Mesothelial cell of epicardium (in vitro differentiated cells): ENCODE measurements at regions not wholly inside any gene's neighbourhood (a gene's known extent, or its start where the extent isn't known, plus 50 kb on each side); places are given as distances from the start of the nearest gene placed in this dataset.

ENCODE experiments used
- DNase-seq, 2 experiments: peaks; one replicate each; pipeline ENCODE4 v3.0.0; 2021; ENCODE audit warnings: low spot score in 2 of 2; ENCODE audit not compliant: unreplicated experiment in 2 of 2
- H3K27ac Mint-ChIP-seq: 2 replicates; pipeline ENCODE4 v1.8.0; 2021; ENCODE audit warnings: mixed read lengths
- H3K27me3 Mint-ChIP-seq: 2 replicates; pipeline ENCODE4 v1.8.0; 2021; ENCODE audit warnings: low read depth, mixed read lengths
- H3K36me3 Mint-ChIP-seq: 2 replicates; pipeline ENCODE4 v1.8.0; 2021; ENCODE audit warnings: mixed read lengths
- H3K4me1 Mint-ChIP-seq: 2 replicates; pipeline ENCODE4 v1.8.0; 2021; ENCODE audit warnings: mixed read lengths
- H3K4me3 Mint-ChIP-seq: 2 replicates; pipeline ENCODE4 v1.8.0; 2021; ENCODE audit warnings: mild to moderate bottlenecking, moderate library complexity, mixed read lengths
- H3K9me3 Mint-ChIP-seq: 2 replicates; pipeline ENCODE4 v1.8.0; 2021; ENCODE audit warnings: mixed read lengths
- CTCF ChIP-seq: fragments of 200-600 bp; sonication (generic); IDR thresholded peaks from one replicate; pipeline ENCODE4 v1.5.0; 2021; ENCODE audit warnings: antibody characterized with exemption; ENCODE audit not compliant: unreplicated experiment

- H3K27me3 Mint-ChIP-seq: no peaks in the 10 kb centered on the region
- no peak overlapping the region for H3K4me3 Mint-ChIP-seq
- peak overlapping the region; percentile 37 for H3K27ac Mint-ChIP-seq
- TF ChIP-seq CTCF: no peak
- H3K9me3 Mint-ChIP-seq: peaks cover 22% of the 10 kb centered on the region
- no peaks in the 10 kb centered on the region for H3K36me3 Mint-ChIP-seq
- DNase-seq: no peak
- peaks cover 47% of the 10 kb centered on the region for H3K4me1 Mint-ChIP-seq
Observed at GRCh38 chrX:45775468-45775867, 574.8 kb upstream of the DIPK2B start.

- peaks cover 51% of the 10 kb centered on the region for H3K4me1 Mint-ChIP-seq
- peak overlapping the region; percentile 81 for H3K27ac Mint-ChIP-seq
- no peaks in the 10 kb centered on the region for H3K27me3 Mint-ChIP-seq
- H3K9me3 Mint-ChIP-seq: peaks cover 18% of the 10 kb centered on the region
- no peaks in the 10 kb centered on the region for H3K36me3 Mint-ChIP-seq
- no peak for DNase-seq
- no peak for TF ChIP-seq CTCF
- H3K4me3 Mint-ChIP-seq: no peak overlapping the region
Observed at GRCh38 chrX:45774961-45775360, 574.3 kb upstream of the DIPK2B start.

- H3K9me3 Mint-ChIP-seq: peaks cover 11% of the 10 kb centered on the region
- no peaks in the 10 kb centered on the region for H3K36me3 Mint-ChIP-seq
- no peak overlapping the region for H3K27ac Mint-ChIP-seq
- no peak for DNase-seq
- no peaks in the 10 kb centered on the region for H3K27me3 Mint-ChIP-seq
- H3K4me3 Mint-ChIP-seq: no peak overlapping the region
- no peak for TF ChIP-seq CTCF
- H3K4me1 Mint-ChIP-seq: peaks cover 62% of the 10 kb centered on the region
Observed at GRCh38 chrX:45773572-45773971, 572.9 kb upstream of the DIPK2B start.

DNA sequence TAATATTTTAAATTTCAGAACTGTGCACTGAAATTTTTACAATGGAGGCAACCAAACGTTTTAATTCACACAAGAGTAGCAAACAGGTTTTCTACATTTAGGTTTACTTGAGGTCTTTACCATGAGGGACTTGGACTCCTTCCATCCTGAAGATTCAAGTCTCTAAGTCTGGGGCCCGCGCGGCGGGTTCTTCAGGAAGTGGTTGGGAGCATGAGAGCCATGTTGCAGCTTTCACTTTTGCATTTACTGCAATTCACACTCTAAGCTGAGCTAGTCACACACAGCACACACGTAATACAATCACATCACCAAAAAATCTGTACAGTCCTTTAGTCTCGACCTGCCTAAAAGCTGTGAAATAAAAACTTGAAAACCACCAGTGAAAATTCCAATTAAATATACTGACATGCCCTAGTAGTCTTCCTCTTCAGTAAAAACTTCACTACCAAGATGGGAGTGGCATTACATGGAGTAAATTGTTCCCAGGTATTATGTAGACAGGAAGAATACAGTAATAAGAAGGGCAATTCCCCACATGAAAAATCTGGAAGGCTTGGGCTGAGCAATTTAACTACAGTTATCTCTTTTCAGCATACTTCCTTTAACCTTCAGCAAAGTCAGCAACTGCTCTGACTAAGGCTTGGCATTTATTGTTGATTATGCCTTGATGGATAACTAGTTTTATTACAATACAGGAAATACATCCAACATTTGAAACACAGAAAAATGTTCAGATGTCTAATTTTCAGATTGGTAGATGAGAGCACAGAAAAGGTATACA is 571.1 kb upstream of the DIPK2B start:
- Mint-ChIP-seq H3K27me3 (no peaks in the 10 kb centered on the region), H3K4me1 (peaks cover 69% of the 10 kb centered on the region), H3K9me3 (peaks cover 8% of the 10 kb centered on the region), H3K27ac (peak overlapping the region; percentile 57), H3K4me3 (peak overlapping the region; percentile 49), H3K36me3 (no peaks in the 10 kb centered on the region)
- DNase-seq: no peak
- no peak for TF ChIP-seq CTCF

GRCh38 chrX:45771114-45771513 is 570.4 kb upstream of the DIPK2B start:
- no peak for TF ChIP-seq CTCF
- Mint-ChIP-seq H3K36me3 (no peaks in the 10 kb centered on the region), H3K27me3 (no peaks in the 10 kb centered on the region), H3K27ac (peak overlapping the region; percentile 57), H3K4me1 (peaks cover 66% of the 10 kb centered on the region), H3K4me3 (peak overlapping the region; percentile 49), H3K9me3 (peaks cover 3% of the 10 kb centered on the region)
- no peak for DNase-seq
